ENCODE measurements at regions not wholly inside any gene's neighbourhood (a gene's known extent, or its start where the extent isn't known, plus 50 kb on each side); places are given as distances from the start of the nearest gene placed in this dataset.

GRCh38 chr4:110977554-110977953 lies 354.7 kb upstream of the PITX2 start:
- peaks cover 0 to 6% (median 0%) of the 10 kb centered on the region in 11 donors for H3K9me3 ChIP-seq
- no peak overlapping the region for H3K4me3 ChIP-seq
- no peak for TF ChIP-seq CTCF (IDR thresholded peaks at IDR 0.05)
- no peak overlapping the region for H3K27ac ChIP-seq
- DNase-seq = no peak
- H3K27me3 ChIP-seq = peaks cover 0 to 1% (median 0%) of the 10 kb centered on the region in 7 donors
- no peak for ATAC-seq
- no peaks in the 10 kb centered on the region for H3K36me3 ChIP-seq
- intact Hi-C loops (cut with DNase I) = no loop called here
- H3K4me1 ChIP-seq = no peaks in the 10 kb centered on the region
- 64 to 76% methylated on average over 2 of the region's 2 CpGs for WGBS, 2 donors

GRCh38 chr4:110978761-110979160 lies 355.9 kb upstream of the PITX2 start:
- Histone ChIP-seq H3K27ac (no peak overlapping the region), H3K27me3 (no peaks in the 10 kb centered on the region), H3K4me3 (no peak overlapping the region), H3K36me3 (no peaks in the 10 kb centered on the region), H3K9me3 (peaks cover 0 to 3% (median 0%) of the 10 kb centered on the region in 11 donors), H3K4me1 (no peaks in the 10 kb centered on the region)
- no peak for TF ChIP-seq CTCF (IDR thresholded peaks at IDR 0.05)
- intact Hi-C loops (cut with DNase I) = no loop called here
- 65% methylated on average over 2 of the region's 2 CpGs for WGBS, 2 donors
- DNase-seq = no peak
- ATAC-seq = no peak

- no peaks in the 10 kb centered on the region for H3K27me3 ChIP-seq
- no peak overlapping the region for H3K4me3 ChIP-seq
- H3K9me3 ChIP-seq = peaks cover 0 to 3% (median 0%) of the 10 kb centered on the region in 11 donors
- no peak for TF ChIP-seq CTCF (IDR thresholded peaks at IDR 0.05)
- H3K4me1 ChIP-seq = no peaks in the 10 kb centered on the region
- no peak overlapping the region for H3K27ac ChIP-seq
- ATAC-seq = no peak
- WGBS, 2 donors = 70 to 79% methylated on average over 1 of the region's 1 CpG
- DNase-seq = no peak
- intact Hi-C loops (cut with DNase I) = no loop called here
- H3K36me3 ChIP-seq = no peaks in the 10 kb centered on the region
These were observed 359.6 kb upstream of the PITX2 start for GRCh38 chr4:110982486-110982885.

GRCh38 chr4:110988722-110989121 lies 365.8 kb upstream of the PITX2 start:
- TF ChIP-seq CTCF (IDR thresholded peaks at IDR 0.05) = no peak
- Histone ChIP-seq H3K4me3 (no peak overlapping the region), H3K4me1 (no peaks in the 10 kb centered on the region), H3K27ac (no peak overlapping the region), H3K9me3 (no peaks in the 10 kb centered on the region), H3K27me3 (no peaks in the 10 kb centered on the region), H3K36me3 (no peaks in the 10 kb centered on the region)
- ATAC-seq (no peak), DNase-seq (no peak)
- intact Hi-C loops (cut with DNase I) = no loop called here
- WGBS, 2 donors = 53 to 56% methylated on average over 4 of the region's 4 CpGs

- Histone ChIP-seq H3K27ac (no peak overlapping the region), H3K36me3 (no peaks in the 10 kb centered on the region), H3K4me1 (no peaks in the 10 kb centered on the region), H3K9me3 (no peaks in the 10 kb centered on the region), H3K27me3 (no peaks in the 10 kb centered on the region), H3K4me3 (no peak overlapping the region)
- ATAC-seq (no peak), DNase-seq (no peak)
- no peak for TF ChIP-seq CTCF (IDR thresholded peaks at IDR 0.05)
- intact Hi-C loops (cut with DNase I) = no loop called here
- WGBS, 2 donors = 91 to 93% methylated on average over 1 of the region's 1 CpG
These were observed 366.2 kb upstream of the PITX2 start for GRCh38 chr4:110989125-110989524.
